ENCODE measurements at regions not wholly inside any gene's neighbourhood (a gene's known extent, or its start where the extent isn't known, plus 50 kb on each side); places are given as distances from the start of the nearest gene placed in this dataset.

DNA sequence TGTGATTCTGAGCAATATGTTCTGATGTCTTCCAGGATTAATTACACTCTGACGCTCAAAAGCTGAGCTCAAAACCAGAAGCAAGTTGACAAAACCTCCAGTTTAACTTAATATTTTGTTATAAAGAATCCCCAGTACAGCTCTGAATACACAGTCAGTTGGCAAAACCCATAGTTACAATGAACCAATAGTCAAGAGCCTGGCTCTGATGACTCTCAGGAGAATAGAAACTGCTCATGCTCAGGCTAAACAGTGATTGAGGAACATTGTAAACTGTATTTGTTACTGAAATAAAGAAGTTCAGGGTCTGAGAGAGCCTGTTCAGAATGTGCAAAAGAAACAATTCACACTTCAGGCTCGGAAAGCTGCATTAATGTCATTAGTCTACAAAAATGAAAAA is 1565.9 kb downstream of the SUCLG1 start:
- DNase-seq = no peak

DNA sequence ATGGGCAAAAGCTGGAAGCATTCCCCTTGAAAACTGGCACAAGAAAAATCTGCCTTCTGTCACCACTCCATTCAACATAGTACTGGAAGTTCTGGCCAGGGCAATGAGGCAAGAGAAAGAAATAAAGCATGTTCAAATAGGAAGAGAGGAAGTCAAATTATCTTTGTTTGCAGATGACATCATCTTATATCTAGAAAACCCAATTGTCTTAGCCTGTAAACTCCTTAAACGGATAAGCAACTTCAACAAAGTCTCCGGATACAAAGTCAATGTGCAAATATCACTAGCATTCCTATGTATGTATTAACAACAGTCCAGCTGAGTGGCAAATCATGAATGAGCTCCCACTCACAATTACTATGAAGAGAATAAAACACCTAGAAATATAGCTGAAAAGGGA is 1579.3 kb downstream of the SUCLG1 start:
- DNase-seq = no peak

DNA sequence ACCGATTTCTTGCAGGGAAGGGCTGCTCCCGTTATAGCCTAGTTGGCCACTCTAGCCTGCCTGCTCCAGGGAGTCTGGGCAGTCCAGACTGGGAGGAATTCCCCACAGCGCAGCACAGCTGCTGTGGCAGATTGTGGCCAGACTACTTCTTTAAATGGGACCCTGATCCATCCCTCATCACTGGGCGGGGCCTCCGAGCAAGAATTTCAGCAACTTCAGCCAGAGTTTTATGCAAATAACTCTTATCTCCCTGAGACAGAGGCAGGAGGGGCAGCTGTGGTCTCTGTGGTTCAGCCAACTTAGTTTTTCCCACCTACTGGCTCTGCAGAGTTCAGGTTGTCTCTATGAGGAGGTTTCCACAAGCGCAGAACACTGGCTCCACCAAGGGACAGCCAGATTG is 1583.2 kb downstream of the SUCLG1 start:
- no peak for DNase-seq

DNA sequence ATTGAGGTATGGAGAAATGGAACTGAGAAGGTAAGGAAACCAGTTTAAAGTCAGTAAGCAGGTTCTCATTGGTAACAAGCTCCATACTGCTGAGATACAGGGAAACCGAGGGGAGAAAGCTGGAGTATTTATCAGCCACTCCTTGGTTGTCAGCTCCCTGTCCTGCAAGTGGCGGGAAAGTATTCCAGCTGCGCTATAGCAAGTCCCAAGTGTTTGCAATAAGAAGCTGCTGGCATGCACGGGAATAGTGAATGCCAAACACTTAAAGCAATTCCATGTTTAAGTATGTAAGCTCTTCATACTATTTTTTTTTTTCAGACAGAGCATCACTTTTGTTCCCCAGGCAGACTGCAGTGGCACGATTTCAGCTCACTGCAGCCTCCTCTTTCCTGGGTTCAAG is 1601.1 kb downstream of the SUCLG1 start:
- no peak for DNase-seq

DNA sequence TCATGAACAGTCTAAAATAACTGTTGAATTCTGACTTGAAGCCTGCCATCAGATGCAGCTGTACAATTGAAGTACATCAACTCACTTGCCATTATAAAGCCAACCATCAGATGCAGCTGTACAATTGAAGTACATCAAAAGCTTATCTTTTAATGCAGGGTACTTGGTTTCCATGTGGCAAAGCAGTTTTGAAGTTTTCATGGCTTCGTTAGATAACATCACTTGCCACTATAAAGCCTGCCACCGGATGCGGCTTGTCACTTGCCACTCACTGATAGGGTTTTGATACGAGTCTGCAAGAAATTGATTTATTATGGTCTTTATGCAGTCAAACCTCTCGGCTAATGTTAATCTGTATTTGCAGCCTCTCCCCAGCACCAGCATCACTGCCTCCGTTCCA is 1605.8 kb downstream of the SUCLG1 start:
- no peak for DNase-seq

DNA sequence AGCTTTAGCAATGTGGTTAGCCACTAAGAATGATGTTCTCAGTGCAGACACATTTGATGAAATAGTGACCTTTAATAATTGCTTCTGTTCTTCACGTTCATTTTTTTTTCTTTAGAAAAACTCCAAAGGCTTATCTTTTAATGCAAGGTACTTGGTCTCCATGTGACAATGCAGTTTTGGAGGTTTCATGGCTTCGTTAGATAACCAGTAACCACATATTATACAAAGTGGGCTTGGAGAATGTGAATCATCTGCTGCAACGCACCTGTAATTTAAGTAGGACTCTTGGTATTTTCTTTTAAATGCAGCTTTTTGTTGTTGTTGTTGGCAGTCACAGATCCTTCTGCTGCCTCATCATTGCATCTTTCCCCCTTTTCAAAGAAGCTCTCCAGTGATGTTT is 1606.3 kb downstream of the SUCLG1 start:
- DNase-seq = no peak

DNA sequence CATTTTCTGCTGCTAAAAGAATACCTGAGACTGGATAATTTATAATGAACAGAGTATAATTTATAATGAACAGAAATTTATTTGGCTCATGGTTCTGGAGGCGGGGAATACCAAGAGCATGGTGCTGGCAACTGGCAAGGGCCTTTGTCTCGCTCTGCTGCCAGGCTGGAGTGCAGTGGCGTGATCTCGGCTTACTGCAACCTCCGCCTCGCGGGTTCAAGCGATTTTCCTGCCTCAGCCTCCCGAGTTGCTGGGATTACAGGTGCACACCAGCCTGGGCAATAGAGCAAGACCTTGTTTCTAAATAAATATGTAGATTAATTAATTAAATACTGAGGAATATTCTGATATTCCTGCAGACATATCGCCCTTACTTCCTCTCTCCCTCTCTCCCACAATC is 1610.8 kb downstream of the SUCLG1 start:
- DNase-seq = no peak

DNA sequence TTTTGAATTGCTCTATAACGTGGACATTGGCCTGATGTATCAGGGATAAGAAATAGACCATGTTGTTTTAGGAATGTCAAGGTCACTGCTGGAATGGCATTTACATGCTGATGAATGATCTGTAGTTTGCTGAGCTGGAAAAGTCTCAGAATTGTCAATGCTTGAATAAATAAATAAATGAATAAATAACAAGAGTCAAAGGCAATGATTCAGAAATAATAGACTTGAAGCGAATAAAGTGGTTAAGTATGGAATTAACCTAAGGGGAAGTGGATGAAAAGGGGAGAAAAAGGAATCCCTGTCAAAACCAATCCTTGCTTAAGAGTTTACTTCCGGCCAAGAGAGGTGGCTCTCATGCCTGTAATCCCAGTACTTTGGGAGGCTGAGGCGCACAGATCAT is 1620.0 kb downstream of the SUCLG1 start:
- no peak for DNase-seq

DNA sequence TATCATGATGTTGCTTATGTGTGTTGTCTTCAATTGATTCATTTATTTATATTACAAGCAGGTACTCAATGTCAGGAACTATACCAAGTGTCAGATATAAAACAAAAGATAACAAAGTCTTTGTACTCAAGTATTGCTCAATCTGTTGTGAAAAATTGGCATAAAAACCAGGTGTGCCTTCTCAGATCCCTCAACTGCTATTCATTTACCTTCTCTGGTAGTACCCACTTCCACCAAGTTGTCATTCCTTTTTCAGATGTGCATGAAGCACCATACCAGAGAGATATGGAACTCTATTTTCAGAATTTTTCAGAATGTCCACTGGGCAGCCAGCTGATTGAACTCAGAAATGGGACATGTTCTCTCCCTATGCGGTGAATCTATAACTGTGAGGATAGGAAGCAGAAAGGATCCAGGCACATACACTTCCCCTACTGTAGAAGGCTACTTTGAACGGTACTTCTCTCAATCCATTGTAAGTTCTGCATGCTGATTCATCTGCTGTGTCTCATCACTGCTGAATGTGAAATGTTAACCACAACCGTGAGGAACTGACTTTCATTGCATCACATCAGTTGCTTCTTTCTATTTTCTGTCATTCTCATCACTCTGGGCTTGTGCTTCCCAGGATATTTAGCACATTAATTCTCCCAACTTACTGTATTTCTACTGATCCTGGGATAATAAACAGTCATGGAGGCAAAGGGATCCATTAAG is 1621.3 kb downstream of the SUCLG1 start:
- DNase-seq = peak; percentile 95

DNA sequence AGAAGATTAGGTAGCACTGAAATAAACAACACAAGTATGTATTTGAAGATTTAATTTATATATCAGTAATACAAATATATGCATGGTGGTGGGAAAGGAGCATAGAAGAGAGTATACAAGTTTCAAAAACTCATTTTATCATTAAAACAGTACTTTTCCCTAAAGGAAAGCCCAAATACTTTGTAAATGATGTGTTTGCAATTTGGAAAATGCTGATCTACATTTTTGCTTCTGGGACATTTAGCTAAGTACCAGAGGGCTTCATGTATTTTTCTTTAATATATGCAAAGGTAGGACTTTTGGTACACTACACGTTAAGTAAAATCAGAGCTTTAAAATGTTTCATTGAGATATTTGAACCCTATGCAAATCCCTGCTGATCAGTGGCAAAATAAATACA is 1624.2 kb downstream of the SUCLG1 start:
- DNase-seq = no peak

DNA sequence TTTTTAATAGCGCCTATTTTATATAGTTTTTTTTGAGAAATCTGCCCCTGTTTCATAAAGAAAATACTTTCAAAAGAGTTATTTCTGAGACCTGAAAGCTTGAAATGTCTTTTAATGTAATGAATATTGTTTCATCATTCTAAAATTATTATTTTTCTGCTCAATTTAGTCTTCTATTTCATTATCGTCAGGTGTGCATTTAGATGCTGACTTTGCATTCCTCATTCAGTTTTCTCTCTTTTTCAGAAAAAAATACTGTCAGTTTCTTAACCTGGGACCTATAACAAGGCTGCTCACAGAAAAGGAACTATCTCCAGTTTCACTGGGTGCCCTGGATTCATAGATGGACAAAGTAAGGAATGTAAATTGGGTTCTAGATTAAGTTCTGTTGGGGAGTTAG is 1631.7 kb downstream of the SUCLG1 start:
- no peak for DNase-seq

DNA sequence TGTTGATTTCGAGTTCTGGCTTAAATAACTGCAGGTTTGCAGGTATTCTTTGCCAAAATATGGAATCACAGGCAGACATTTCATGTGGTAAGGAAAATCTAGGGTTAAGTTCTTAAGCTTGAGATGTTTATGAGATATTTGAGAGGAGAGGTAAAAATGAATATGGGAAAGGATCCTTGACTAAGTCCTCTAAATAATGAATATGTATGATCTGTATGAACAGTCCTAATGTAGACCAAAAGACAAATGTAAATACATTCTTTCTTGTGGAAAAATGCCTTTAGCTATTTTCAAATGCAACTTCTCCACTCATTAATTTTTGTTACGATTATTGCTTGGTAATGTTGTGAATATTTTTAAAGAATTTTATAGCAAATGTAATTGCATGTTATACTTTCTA is 1632.6 kb downstream of the SUCLG1 start:
- no peak for DNase-seq

DNA sequence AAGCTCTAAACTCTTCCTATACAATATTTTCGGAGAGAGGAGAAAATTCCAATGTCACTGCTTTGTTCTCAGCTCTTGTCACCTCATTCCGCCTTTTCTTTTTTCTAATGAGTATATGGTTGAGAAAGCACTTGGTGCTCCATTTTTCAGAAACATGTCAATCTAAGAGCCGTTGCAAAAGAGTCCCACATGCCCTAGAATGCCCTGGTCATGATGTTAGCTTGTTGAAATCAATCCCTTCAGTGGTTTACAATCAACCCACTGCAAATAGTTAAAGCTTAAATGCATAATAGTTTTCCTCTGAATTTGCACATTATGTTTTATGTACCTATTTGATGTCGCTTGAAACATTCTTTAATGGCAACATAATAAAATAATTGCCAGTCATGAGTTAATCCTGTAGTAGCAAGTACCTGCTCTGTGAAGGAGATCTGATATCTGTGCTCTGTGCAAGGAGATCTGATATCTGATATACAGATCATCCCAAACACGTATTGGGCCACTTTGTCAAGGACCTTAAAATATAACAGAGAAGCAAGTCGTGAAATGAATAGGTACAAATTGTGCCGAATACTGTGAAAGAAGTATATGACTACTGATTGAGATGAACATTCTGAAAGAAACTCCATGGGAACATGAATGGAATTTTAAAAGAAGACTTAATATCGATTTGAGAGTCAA is 1633.5 kb downstream of the SUCLG1 start:
- no peak for DNase-seq

DNA sequence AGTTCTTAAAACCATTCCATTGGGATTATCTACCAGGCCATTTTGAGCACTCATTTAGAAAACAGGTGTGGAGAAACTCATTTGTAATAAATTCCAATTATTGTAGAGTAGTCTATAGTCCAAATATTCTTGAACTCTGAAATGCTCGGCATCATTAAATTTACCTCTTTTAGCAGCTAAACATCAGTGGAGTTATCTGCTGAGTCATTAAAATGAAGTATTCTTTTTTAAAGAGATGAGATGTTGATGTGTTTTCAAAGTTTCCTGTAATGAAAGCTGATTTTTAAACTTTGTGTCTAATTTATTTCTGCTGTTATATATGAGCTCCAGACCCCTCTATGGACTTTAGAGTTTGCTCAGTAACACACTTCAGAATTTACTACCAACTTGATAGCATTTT is 1635.2 kb downstream of the SUCLG1 start:
- DNase-seq = no peak

DNA sequence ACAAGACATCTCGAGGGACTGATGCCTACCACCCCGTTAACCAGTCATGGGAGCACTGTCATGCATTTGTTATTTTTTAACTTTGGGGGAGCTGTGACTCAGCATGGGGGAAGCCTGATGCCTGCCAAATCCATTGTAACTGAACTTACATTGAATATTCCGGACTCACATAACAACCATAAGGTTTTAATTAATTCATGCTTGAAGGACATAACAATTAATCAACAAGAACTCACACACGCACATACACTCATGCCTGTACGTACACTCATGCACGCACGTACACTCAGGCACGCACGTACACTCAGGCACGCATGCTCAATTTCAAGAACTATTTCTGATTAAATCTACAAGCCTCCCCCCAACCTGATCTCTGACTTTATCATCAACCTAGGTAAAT is 1639.1 kb downstream of the SUCLG1 start:
- peak; percentile 63 for DNase-seq

DNA sequence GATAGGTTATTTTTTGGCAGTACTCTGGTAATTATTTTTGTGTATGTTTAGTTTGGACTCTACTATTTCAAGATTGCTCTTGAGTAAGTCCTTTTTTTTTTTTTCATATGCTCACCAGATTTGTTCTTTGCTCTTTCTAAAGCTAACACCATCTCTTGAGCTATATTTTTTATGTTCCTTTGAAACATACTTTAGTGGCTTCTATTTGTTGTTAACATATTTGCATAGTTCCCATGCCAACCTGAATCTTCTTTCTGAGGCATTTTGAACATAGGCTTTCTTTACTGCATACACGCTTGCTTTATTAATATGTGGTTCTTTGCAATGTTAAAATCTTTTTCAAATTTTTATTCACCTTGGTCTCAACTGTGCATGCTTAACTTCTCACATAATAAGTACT is 1644.9 kb downstream of the SUCLG1 start:
- no peak for DNase-seq

DNA sequence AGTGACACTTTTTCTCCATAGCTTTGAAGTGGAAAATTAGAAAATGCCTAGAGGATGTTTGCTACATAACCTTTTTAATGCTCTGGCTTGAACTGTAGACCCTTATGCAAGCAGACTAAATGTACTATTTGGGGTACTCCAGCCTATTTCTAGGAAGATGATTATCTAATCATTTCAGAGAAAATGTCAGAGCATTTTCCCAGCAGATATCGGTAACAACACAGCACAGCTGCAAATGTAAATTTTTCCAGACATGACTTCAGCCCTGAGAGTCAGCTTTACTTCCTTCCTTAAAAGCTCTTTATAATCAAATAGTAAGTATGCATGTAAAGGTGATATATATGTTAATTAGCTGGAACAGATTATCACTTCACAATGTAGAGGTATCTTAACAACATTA is 1647.1 kb downstream of the SUCLG1 start:
- no peak for DNase-seq

DNA sequence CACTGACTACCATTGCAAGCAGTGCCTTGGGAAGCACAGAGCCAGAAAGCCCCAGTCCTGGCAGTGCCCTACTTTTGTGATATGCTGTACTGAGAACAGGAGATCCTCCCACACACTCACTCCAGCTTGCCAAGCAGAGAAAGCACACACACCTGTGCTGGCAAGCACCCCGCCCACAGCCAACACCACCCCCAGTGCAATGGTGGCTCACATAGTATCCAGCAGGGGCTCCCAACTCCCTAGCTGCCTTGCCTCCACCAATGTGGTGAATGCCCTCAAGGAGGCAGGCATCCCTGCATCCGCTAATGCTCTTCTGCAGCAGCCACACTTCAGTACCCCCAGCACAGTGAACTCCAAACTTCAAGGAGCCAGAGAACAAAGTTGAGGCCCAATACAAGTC is 1655.8 kb downstream of the SUCLG1 start:
- no peak for DNase-seq

DNA sequence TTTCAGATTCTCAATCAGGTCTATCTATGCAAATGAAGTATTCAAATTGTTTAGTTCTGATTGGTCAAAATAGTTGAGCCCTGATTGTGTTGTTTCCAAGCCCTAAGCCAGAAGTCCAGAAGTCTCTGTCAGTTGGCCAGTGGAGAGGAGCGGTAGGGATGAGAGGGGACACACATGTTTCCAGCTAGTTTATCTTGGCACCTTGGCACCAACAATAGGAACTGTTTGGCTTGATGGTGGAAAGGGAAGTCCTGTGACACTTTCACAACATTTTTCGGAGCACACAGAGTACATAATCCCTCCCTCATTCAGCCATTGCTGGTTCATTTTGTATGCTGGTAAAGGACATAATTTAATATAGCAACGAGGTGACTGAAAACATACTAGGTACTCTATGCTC is 1661.6 kb downstream of the SUCLG1 start:
- DNase-seq = no peak

DNA sequence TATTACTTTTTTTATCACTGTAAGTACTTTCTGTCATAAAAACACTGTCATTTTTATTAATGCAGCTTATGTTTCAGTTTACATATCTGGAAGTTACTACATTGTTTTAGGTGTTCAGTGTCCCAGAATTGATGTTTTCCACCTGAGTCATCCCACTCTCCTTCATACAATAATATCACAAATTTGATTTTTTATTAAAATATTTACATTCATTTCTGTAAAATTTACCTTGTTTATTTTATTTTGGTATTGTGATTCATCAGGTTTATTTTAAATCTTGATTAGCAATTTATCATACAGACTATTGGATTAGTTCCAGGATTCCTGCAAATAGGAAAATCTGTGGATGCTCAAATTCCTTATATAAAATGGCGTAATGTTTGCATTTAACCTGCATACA is 1662.9 kb downstream of the SUCLG1 start:
- peak; percentile 6 for DNase-seq

DNA sequence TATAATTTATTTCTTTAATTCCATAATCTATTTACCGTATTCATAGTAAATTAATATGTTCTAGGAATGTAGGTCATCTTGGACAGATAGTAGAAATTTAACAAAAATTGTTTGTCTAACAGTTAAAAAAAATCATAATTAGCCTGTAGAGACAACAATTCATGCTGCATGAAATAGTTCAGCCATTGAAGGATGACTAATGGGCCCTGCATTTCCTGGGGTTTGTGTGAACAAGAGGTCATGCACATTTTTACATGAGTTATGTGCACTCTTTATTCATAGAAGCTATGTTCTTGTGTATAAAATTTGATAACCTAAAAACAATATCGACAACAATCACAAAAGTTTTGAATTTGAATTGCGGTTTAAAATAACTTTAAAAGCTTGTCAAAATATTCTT is 1663.6 kb downstream of the SUCLG1 start:
- DNase-seq = peak; percentile 85

DNA sequence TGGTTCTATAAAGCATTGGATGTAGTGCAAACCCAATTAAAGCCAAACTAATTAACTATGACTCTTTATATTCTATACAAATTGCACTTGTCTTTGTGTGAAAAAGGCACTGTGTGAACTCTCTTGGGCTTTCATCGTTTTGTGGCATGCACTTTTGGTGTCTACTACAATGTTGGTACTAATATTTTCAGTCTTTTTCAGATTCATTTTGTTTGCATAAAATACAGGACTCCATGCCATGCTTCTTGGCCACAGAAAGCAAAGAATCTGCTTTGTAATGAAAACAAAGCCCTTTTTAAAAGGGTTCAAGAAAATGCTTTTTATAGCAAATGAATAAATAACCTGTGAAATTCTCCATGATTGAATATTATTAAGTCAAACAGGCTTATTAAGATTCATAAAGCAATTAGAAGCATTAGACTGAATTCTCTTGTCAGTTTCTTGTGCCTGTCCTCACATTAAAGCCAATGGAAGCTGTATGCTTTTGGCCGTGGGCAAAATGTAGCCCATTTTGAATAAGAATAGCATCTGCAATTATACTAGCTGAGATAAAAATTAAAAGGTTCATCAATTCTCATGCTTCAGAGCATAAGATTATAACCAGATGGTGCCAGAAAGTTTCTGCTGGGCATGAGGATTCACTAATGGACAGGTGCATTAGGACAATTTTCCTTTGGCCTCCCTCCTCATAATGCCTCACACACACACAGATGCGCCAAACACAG is 1665.2 kb downstream of the SUCLG1 start:
- no peak for DNase-seq

DNA sequence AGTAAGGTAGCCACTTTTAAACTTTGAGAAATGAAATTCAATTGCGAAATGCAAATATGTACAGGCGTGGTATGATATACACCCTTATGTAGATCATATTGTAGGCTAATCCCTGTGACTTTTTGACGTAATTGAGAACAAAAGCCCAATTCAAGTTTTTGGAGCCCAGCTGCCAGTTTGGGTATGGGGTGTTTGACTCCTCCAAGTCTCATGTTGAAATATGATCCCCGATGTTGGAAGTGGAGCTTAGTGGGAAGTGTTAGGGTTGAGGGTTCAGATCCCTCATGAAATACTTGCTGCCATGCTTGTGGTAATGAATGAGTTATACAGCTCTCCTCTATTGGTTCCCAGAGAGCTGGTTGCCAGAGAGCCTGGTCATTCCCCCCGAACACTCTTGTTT is 1666.8 kb downstream of the SUCLG1 start:
- no peak for DNase-seq

Data from fibroblast of skin of scalp (primary cell).